OCI-M1 (cell line): ENCODE measurements at regions not wholly inside any gene's neighbourhood (a gene's known extent, or its start where the extent isn't known, plus 50 kb on each side); places are given as distances from the start of the nearest gene placed in this dataset.

Experiments used
- DNase-seq: peaks from one replicate; lab custom pipeline; 2025; lab: John Stamatoyannopoulos, UW

DNA sequence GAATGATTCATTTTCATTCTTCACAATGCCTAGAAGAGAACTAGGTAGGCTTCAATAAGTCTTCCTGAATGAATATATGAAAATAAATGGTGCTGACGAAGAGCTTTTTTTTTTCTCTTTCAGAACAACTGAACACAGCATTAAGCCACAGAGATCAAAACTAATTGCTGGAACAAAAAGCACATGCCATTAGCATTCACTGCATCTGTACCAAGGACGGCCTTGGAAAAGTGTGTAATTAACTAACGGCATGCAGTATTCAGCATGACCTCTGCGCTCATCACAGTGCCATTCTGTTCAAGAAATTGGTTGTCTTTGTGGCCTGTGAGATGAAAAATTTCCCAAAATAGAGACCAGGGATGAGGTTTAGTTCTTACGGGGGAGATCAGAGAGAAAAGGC is 99.3 kb downstream of the NUDT12 start:
- DNase-seq = no peak

DNA sequence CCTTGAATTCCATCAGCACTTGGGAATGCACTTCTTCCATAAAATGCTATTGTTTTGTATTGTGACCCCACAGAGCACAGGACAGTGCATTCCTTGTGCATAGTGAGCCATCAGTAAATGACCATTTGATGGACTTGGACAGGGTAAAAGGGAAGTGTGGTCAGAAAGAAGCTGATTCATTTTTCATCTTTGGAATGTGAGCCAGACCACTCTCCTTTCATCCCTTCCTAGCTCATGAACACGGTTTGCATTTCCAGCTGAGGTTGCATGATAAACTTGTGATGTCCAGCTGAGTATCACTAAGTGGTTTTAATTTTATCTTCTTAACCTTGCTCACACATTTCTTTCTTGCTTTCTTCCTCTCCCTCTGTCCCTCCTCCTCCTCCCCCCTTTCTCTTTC is 101.3 kb downstream of the NUDT12 start:
- peak; percentile 84 for DNase-seq

DNA sequence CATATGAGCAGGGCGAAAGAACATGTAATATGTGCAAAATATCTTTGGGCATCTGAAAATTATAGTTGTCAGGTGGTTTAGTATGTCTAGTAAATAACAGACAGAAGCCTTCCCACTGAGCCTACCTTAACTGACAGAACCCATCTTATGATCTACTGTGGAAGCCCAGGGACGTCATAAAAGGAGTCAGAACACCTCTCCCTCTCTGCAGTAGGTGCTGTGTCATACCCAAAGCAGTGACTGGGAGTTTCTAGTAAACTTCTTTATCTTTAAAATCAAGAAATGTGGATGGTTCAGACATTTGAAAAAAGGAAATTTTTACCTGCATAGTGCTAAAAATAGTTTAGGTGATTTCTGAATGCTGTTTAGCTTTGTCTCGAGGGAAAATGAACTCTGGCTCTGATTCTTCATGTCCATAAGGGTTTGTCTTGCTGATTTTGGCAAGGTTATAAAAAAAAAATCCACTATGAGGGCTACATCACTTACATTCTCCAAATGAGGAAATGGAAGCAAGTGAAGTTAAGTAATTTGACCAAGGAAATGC is 104.0 kb downstream of the NUDT12 start:
- no peak for DNase-seq

DNA sequence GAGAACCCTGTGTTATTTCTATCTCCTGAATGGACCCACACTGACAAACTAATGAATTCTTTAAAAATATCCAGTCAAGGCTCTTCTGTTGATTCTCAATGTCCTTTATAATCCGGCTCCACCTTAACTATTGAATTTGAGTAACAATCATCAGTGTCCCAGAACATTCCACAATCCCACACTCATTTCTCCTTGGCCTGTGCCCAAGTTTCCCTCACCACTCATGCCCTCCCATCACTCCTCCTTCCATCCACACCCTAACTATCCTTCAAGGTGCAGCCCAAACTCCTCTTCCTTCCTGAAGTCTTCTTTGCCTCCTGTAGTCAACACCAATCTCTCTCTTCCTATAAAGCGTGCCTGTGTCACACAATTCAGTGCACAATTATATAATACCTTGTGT is 106.1 kb downstream of the NUDT12 start:
- no peak for DNase-seq

DNA sequence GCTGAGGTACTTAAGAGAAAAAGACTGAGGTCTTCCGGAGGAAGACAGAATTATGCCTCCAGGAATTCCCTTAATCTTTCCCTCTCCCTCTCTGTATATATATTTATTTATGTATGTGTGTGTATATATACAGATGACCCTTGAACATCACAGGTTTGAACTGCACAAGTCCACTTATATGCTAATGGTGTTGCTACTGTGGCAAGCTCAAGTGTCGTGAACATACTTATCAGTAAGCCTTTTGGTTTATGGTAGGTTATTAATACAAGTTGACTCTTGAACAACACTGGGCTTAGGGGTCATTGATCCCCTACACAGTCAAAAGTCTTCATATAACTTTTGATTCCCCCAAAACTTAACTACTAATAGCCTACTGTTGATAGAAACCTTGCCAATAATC is 106.8 kb downstream of the NUDT12 start:
- DNase-seq = no peak

DNA sequence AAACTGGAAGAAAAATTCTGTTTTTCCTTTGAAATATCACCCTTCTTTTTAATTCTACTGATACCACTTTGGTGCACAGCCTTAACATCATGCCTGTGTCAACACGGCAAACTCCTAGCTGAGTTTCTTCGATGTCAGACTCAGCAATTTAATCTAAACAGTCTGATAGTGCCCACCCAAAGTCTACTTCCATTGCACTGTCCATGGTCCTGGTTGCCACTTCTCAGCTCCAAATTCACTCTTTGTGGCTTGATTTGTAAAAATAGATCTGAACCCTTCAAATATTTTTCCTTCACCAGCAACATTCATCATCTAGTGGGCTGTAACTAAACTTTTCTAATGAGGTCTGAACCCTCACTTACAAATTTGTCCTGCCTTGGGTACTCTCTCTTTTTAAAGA is 107.8 kb downstream of the NUDT12 start:
- no peak for DNase-seq

DNA sequence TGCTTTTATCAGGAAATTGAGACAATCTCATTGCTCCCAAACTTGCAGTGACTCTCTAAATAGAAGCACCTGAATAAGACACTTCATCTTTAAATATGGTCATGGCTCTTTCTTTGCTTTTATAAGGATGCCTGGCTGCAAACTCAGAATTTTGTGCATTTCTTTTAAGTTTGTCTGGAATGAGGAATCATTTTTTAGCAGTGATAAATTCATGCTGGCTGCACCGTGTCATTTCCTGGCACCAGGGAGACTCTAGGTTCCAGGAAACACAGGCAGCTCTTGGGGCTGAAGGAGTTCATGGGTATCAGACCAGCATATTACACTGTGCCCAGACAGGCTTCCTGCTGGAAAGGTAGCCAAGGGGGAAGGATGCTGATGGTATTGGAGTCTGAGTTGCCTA is 109.9 kb downstream of the NUDT12 start:
- no peak for DNase-seq

DNA sequence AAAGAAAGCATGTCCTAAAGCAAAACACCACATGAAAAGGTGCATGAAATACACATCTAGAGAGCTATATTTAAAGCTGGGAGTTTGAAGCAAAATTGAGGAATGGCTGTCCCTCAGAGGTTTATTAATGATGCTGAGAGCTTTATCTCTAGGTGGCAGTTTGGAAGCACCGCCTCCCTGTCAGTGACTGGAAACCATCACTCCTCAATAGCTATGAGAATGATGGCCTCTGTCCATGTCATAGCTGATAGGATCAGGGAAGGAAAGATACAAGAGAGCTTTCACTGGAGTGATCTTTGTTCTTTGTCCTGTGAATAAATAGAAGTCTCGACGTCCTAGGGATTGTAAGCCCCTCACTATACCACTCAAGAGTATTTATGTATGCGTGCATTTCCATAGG is 110.5 kb downstream of the NUDT12 start:
- DNase-seq = no peak

DNA sequence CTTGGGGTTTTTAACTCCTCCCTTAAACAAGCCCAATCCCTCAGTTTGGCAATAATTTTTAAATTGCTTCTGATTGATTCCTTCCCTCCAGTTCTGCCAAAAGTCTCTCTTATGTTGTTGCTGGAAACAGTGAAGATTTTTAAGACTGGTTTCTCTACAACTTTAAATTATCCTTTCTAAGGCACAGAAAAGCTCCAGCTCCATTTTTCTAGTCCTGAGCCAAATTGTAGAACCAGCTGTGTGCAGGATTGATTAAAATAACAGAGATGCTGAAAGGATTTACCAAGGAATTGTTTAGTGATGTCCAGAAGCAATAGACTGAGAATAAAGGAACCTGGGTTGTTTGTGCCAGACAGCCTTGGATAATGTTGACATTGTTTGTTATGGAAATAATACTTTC is 111.3 kb downstream of the NUDT12 start:
- no peak for DNase-seq

DNA sequence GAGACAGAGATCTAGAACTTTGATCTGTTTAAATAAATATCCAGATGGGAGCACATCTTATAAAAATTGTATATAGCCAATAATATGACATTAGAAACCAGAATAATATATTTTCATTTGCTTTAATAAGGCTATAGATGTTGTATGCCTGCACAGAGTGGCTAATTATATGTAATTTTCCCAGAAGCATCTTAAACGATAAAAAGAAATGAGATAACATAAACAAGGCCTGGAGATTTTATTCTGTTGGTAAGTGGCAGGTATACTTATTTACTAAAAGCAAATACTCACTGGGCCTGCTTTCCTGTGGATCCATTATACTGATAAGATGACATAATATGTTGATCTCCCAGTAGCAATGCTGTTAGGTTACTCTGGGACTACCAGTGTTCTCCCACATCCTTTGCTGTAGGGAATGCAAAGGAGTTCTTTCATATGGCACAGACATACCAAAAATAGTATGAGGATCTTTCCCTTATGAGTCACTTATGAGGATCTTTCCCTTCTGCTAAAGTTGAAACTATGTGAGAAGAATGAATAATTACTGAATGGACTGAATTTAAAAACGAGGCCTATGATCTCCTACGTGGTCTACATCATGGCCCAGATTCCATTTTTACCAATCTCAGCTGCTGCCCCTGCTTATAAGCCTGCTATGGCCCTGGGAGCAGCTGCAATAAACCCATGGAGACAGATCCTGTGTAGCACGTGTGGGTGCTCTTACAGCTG is 112.1 kb downstream of the NUDT12 start:
- no peak for DNase-seq

DNA sequence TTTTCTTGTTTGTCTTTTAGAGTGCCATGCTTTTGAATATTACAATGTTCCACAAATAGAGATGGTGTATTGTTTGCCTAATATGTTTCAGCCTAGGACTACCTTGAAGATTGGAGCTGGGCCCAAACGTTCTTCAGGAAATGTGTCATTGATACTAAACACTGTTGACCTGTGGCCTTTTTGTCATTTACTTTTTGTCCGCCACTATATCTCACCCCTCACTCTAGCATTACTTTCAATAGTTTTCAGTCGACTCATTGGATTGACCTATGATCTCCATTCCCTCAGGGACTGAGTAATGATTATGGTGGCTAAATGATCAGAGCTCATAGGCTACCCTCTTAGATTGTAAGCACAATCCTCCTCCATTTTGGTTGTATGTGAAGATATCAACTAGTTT is 115.8 kb downstream of the NUDT12 start:
- DNase-seq = no peak

DNA sequence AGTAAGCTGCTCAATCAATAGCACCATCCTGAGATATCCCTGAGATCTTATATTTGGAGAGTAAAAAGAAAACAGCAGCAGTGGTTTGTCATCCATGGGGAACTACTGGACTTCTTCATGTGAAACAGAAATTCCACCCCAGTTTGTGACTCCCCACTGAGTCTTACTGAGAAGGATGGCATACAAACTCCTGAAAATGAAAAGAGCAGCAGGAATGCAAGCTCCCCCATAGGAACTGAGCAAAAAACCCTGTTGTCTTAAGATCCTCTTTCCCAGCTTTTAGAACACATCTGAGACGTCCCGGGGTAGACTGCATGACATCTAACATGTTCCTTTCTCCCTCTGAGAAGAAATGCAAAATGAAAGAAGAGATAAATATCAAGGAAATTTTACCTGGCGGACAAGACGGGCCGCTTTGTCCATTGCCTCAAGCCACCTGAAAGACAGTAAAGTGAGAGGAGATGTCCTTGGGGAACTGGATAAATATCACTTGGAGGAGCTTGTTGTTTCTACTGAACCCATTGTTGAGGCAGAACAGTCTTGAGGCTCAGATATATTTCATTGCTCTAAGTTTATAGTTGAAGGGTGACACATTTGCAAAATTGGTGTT is 117.1 kb downstream of the NUDT12 start:
- DNase-seq = no peak

DNA sequence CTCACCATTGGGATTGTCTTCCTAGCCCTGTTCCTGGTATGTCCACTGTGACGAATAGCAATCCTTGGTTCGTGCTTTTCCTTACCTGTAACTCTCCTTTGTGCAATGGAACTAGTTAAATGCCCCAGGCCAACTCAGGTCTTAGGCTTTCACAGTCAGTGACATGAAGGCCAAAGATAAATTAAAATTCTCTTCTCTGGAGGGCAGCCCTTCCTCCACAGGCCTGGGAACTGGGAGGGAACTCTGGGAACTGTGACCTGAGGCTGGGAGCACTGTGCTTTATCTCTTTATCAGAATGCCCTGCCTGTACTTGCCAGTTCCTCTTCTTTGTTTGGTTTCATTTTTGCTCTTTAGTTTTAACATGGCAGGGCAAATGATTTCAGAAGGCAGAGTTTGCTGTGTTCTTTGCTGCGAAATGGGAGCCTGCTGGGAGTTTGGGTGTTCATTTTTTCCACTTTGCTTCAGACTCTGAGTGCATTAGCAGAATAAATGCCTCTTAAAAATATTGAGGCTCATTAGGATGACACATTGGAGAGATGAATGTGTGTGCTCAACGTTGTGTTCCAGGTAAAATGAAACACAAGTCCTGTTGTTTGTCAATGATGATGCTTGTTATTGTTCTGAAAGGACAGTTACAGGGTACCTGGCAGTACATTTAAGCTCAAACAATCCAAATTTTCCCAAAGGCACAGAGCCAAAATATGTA is 118.1 kb downstream of the NUDT12 start:
- DNase-seq = peak; percentile 86

DNA sequence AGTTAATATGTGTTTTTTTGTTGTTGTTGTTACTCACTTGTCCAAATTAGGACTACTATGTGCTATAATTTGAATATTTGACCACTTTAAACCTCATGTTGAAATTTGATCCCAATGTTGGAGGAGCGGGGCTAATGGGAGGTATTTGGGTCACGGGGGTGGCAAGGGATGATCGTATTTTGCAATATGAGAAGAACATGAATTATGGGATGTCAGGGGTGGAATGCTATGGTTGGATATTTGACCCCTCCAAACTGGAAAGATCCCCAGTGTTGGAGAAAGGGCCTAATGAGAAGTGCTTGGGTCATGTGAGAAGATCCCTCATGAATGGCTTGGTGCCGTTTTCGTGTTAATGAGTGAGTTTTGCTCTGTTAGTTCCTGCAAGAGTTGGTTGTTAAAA is 119.8 kb downstream of the NUDT12 start:
- no peak for DNase-seq

DNA sequence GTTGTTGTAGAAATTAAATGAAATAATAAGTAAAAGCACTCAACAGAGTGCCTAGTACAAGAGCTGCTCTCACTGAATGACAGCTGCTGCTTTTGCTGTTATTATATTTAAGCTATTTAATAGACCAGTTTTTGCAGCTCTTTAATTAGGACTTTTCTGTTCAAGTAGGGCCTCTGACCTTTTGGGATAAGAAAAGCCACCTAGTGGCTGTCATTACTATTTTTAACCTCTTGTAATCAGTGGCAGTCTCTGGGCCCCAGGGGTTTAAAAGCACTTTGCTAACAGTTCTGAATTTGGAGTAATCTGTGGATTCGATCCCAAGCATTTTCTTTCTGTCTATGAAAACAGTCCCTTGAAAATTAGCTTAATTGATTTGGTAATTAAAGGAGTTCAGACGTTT is 121.1 kb downstream of the NUDT12 start:
- peak; percentile 25 for DNase-seq

DNA sequence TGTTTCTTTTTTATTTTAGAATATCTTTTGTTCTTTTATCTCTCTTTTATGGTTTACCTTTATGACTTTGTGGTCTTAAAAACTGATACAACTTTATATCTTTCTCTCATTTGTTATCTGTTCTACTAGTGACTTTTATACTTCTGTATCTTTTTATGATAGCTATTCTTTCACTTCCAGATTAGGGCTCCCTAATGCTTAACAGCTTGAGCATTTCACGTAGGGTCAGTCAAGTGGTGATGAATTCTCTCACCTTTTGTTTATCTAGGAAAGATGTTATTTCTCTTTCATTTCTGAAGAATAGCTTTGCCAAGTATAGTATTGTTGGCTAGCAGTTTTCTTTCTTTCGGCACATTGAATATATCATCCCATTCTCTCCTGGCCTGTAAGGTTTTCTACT is 123.6 kb downstream of the NUDT12 start:
- no peak for DNase-seq

DNA sequence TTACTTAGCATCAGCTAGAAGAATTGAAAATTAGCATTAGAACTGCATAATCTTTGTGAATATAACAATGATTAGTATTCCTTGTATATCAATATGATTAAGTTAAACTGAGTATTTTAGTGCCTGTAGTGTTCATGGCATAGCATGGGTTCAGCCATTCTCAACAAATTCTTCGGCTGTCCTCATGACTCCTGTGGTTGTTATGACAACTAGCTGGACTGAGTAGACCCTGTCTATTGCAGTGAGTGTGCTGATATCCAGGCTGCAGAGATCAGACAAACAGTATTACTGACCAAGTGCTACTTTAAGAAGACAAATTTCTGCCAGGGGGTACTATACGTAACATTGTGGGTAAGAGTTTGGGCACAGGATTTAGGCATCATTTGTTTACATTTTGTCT is 125.9 kb downstream of the NUDT12 start:
- DNase-seq = no peak

DNA sequence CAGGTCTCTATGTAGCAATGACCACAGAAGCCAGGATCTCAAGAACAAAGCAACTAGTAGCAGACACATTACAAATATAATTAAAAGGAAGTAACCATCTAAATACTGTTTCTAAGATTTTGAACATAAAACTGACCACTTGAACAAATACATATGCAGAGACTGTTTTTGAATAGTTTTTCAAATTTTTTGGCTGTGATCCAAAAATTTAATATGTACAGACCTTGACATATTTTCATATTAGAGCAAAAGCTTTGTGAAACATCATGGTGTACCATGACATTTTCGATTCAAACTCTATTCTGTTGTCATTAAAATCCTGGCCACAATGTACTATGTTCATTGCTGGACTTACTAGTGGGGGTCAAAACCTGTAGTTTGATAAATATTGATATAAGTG is 126.5 kb downstream of the NUDT12 start:
- DNase-seq = no peak

DNA sequence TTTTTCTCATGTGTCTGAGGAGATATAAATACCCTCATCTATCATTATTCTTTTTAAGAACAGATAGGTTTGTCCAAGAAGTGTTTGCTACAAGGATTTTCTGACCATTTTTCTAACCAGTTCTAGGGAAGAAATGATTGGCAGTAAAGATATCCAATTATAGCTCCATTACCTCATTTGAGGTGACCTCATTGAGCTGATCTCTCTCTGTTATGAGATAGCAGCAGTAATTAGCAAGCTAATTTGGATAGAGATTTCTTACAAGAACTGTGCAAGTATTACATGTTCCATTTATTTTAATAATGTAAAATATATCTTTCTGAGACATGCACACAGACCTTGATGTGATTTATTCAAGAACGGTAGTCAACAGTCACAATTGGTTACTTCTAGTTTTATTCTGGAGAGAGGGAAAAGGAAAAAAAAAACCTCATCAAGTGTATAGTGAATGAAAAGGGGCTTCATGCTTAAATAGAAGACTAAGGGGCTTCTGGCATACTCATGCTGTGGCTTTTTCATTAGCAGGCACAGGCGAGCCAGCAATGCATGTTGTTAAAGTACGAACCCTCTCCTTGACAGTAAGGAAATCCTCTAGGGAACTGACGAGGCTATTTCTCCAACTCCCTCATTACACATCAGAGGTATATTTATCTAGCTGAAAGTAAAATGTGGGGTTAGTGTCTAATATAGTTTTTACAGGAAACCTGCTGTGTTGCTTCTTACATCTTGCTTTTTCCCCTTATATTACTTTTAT is 127.3 kb downstream of the NUDT12 start:
- peak; percentile 42 for DNase-seq

DNA sequence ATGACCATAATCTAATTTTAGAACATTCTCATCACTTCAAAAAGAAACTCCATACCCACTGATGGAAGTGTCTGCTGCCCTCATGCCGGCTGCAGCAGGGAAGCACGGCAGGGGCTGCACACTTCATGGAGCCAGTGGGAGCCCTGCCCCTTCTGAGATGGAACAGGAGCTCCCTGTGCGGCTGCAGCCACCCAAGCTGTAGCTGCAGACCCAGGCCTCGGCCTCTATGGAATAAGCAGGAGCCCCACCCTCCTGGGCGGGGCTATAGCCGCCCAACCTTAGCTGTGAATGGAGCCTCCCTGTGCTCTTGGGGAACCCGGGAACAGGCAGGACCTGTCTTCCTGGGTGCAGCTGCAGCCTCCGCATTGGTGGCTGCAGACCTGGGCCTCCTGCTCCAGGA is 128.5 kb downstream of the NUDT12 start:
- DNase-seq = no peak

DNA sequence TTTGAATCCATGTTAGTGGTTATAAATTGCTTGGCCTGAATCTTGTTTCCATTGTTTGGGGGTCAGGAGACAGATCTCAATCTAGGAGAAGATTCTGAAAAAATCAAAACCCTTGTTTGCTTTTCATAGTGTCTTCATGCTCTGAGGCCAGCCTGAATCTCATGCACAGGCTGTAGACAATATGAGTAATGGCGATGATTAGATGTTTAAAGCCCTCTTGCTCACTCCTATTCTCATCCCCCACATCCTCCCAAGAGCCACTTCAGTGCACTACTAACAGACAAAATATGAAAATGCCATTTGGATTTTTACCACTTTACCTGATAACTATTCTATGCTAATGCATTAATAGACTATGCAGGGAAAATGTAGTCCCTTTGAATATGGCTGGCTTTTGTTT is 129.4 kb downstream of the NUDT12 start:
- no peak for DNase-seq

DNA sequence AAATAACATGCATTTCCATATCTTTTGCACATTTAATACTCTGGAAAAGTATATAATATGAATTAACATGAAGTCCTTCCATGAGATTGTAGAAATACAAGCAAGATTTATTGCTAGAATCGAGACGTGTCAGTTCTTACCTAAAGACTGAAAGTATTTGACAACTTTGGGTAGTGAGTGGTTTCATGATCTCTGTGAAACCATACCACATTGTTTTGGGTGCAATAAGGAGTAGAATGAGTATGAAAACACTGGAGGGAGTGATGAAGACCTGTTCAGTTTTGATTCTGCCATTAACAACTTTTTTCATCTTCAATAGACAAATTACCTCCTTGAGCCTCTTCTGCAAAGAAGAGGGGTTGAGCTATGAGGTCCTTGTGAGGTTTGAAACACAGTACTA is 133.7 kb downstream of the NUDT12 start:
- no peak for DNase-seq
